ENCODE measurements at regions not wholly inside any gene's neighbourhood (a gene's known extent, or its start where the extent isn't known, plus 50 kb on each side); places are given as distances from the start of the nearest gene placed in this dataset.
A peak's percentile ranks its signal among the peaks of the same experiment; 100 is the strongest.

DNA sequence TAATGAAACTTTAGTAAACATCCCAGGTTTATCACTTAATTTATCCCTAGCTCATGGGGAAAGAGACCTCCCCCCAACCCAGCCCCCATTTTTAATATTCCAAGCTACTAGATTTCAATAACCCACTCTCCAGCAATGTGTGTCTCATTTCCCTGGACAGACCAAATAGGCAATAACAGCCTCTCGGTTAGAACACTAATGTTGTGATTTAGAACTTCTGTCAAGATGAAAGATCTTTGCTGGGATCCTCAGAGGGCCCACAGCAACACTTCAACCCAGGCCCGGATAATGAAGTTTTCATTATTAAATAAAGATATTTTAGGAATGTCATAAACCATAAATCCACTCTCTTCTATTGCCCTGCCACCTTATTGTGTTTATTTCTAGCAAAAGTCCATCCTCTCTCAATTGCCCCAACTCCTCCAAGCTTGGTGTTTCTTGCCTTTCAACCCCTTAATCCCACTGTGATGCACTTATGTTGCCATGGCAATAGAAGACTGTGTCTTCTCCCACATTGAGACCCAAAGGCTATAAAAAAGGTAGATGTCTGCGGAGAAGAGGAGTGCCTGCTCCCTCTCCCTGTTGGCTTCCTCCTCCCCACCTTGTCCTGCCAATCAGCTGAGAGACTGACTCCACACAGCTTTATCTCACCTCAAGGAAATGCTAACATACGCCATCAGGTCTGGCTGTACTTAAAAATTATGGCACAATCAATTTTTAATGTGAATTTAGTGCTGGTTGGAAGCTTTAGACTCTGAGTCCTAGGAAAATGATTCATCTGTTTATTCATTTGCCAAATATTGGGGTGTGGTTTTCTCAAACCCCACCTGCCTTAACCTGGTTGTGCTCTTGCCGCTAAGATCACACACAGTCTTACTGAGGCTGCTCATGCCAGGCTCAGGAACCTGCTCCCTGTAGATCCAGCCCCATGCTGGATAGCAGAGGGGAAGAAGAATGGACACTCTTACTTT is 258.3 kb upstream of the CAMK1G start:
- DNase-seq (ENCODE audit: insufficient read length, low spot score) (no peak), FAIRE-seq (no peak)
- TF ChIP-seq, protein P1, sequence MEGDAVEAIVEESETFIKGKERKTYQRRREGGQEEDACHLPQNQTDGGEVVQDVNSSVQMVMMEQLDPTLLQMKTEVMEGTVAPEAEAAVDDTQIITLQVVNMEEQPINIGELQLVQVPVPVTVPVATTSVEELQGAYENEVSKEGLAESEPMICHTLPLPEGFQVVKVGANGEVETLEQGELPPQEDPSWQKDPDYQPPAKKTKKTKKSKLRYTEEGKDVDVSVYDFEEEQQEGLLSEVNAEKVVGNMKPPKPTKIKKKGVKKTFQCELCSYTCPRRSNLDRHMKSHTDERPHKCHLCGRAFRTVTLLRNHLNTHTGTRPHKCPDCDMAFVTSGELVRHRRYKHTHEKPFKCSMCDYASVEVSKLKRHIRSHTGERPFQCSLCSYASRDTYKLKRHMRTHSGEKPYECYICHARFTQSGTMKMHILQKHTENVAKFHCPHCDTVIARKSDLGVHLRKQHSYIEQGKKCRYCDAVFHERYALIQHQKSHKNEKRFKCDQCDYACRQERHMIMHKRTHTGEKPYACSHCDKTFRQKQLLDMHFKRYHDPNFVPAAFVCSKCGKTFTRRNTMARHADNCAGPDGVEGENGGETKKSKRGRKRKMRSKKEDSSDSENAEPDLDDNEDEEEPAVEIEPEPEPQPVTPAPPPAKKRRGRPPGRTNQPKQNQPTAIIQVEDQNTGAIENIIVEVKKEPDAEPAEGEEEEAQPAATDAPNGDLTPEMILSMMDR (IDR thresholded peaks at IDR 0.05; ENCODE audit: insufficient read depth, missing control alignments) = no peak

DNA sequence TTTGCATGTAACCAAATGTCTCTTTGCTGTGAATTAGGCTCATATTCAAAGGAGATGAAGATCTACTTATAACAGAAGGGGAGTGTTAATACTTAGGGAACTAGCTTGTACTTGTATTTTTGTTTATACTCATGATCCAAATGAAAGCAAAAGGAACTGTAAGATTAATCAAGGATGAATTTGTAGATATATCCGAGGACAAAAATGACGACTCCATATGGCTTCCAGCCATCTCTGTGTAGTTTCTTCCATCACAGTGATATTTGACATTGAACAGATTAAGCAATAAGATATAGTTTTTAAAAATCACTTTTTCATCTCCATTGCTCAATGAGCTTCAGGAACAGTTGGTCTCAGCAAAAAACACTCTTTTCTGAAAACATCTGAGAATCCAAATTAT is 257.4 kb upstream of the CAMK1G start:
- DNase-seq (ENCODE audit: insufficient read length, low spot score) = no peak

DNA sequence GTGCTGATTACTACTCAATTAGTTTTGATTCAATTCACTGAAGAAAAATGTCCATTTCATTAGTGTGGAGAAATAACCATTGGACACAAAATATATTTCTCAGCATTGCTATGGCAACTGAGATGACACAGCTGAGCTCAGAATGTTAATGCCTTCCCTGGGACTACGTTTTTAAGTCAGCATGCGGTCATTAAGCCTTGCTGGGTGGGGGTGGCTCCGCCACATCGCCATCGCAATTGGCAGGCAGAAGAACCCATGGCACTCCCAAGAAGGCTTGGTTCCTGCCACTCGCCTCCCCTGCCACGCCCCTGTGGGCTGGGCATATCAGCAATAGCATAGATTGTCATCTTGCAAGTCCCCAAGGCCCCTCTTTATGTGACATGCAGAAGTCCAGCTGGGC is 256.7 kb upstream of the CAMK1G start:
- DNase-seq (ENCODE audit: insufficient read length, low spot score) (no peak), FAIRE-seq (no peak)
- TF ChIP-seq, protein P1 (IDR thresholded peaks at IDR 0.05; ENCODE audit: insufficient read depth, missing control alignments) = no peak

More for the DNA sequence above, 257.4 kb upstream of the CAMK1G start:
- TF ChIP-seq, protein P1 (IDR thresholded peaks at IDR 0.05; ENCODE audit: insufficient read depth, missing control alignments) = no peak
- FAIRE-seq = no peak

DNA sequence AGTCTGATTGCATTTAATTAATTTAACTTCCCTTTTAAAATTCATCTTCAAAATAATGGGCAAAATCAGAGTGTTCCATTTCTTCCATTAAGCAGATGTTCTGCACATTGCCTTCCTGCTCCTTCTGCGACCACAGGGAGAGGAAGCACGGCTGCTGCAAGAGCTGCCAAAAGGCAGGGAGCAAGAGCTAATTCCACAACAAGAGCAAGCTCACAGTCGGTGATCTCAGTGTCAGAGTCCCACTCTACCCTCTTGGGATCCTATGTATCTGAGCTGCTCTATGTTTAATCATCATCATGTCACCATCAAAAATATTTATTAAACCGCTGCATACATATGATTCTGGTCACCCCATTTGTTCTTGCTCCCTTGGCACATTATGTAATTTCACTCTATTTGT is 255.3 kb upstream of the CAMK1G start:
- FAIRE-seq (no peak), DNase-seq (ENCODE audit: insufficient read length, low spot score) (no peak)
- TF ChIP-seq, protein P1 (IDR thresholded peaks at IDR 0.05; ENCODE audit: insufficient read depth, missing control alignments) = no peak

DNA sequence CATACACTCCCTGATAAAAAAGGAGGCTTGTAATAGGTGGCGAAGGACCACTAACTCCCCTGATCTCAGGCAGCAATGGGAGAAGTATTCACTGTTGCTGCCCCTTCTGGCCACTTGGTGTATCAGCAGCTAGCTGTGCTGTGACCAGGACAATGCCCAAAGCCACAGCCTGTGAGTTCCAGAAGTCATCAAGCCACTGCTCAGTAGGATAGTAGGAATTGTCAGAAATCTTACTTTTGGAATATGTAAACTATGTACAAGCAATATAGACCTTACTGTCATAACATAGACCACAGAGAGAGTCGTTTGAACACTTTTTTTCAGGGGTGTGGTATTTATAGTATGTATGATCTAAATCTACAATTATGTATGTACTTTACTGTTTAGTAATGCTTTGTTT is 248.3 kb upstream of the CAMK1G start:
- DNase-seq (ENCODE audit: insufficient read length, low spot score) (no peak), FAIRE-seq (no peak)
- TF ChIP-seq, protein P1 (IDR thresholded peaks at IDR 0.05; ENCODE audit: insufficient read depth, missing control alignments) = peak; percentile 67

DNA sequence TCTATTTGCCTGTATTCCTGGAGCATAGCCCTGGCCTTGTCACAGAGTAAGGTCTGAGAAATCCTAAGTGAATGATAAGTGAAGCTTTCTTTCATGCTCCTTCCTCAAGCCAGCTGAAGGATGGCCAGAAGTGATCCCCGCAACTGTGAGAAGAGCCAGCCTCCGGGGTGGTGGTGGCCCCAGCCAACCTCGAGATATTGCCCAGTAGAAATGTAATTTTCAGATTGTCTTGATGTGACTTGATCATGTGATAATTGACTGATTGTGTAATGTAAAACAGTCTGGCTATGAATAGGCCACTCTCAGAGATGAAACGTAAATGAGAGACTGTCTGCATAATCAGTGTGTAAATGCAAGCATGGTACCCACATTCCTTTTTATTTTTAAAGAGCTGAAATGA is 242.4 kb upstream of the CAMK1G start:
- FAIRE-seq (no peak), DNase-seq (ENCODE audit: insufficient read length, low spot score) (no peak)
- TF ChIP-seq, protein P1 (IDR thresholded peaks at IDR 0.05; ENCODE audit: insufficient read depth, missing control alignments) = no peak
